ENCODE measurements at regions not wholly inside any gene's neighbourhood (a gene's known extent, or its start where the extent isn't known, plus 50 kb on each side); places are given as distances from the start of the nearest gene placed in this dataset.

DNA sequence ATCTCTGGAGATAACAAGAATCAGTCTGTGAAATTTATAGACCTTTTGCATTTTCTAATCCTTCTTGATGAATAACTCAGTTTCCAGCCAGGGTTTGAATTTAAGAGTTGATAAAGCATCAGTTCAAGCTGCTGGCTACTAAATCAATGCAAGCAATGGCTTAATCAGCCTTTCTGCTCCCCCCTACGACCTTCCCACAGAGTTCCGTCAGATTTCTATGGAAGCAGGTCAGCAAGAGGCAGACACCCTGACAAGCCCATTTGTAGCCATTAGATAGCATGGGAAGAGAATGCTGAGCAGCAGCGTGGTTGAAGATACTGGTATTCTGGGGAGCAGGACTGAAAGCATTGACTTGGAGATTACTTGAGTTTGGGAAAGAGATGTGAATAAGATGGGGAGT, 868.1 kb downstream of the KCNJ2 start:
- Histone ChIP-seq H3K9me3 (ENCODE audit: control insufficient read depth in 1 of 2, low read length in 2 of 2) (no peaks in the 10 kb centered on the region), H3K27ac (ENCODE audit: low read length) (no peak overlapping the region), H3K4me3 (ENCODE audit: low read depth in 1 of 2, low read length in 2 of 2) (no peak overlapping the region), H3K36me3 (ENCODE audit: control insufficient read depth in 1 of 2, insufficient read depth in 2 of 2, low read length in 2 of 2) (no peaks in the 10 kb centered on the region), H3K27me3 (ENCODE audit: low read depth, low read length) (no peaks in the 10 kb centered on the region), H3K4me1 (ENCODE audit: control insufficient read depth in 1 of 2, insufficient read depth in 2 of 2, low read length in 2 of 2) (no peaks in the 10 kb centered on the region)

DNA sequence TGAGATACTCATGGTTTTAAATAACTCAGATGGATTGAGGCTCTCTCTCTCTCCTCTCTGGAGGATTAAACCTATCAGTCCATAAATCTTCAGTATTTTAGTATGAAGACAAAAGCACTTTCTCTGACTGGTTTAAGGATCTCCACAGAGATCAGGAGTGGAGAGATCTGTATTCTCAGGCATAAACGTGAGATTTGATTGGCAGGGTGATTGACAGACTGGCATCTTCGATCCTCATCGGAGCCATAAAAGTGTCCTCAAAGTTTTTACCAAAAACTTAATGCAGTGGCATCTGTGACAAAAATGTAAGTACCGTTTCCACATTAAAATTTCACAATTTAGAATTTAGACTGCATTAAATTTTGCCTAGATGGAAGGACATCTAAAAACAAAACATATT, 870.1 kb downstream of the KCNJ2 start:
- Histone ChIP-seq H3K4me3 (ENCODE audit: low read depth in 1 of 2, low read length in 2 of 2) (no peak overlapping the region), H3K9me3 (ENCODE audit: control insufficient read depth in 1 of 2, low read length in 2 of 2) (no peaks in the 10 kb centered on the region), H3K27ac (ENCODE audit: low read length) (no peak overlapping the region), H3K4me1 (ENCODE audit: control insufficient read depth in 1 of 2, insufficient read depth in 2 of 2, low read length in 2 of 2) (no peaks in the 10 kb centered on the region), H3K36me3 (ENCODE audit: control insufficient read depth in 1 of 2, insufficient read depth in 2 of 2, low read length in 2 of 2) (no peaks in the 10 kb centered on the region), H3K27me3 (ENCODE audit: low read depth, low read length) (no peaks in the 10 kb centered on the region)

DNA sequence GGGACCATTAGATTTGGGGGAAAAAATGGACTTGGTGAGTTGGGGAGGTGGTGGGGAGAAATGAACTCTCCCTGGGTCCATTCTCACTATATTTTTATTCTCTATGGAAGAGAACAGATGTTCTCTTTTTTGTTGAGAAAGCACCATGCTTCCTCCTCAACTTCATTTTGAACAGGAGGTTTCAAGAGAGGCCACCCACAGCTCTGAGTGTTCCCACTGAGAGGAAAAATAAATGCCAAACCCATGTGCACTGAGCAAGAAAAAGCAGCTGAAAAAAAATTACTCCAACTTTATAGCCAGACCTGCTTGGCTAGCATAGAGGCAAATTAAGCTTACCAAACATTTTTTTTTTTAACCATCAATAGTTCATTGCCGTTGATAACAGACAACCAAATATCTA, 883.6 kb downstream of the KCNJ2 start:
- H3K36me3 ChIP-seq (ENCODE audit: control insufficient read depth in 1 of 2, insufficient read depth in 2 of 2, low read length in 2 of 2), result no peaks in the 10 kb centered on the region
- peaks cover 0 to 3% of the 10 kb centered on the region in 2 donors for H3K9me3 ChIP-seq (ENCODE audit: control insufficient read depth in 1 of 2, low read length in 2 of 2)
- no peaks in the 10 kb centered on the region for H3K4me1 ChIP-seq (ENCODE audit: control insufficient read depth in 1 of 2, insufficient read depth in 2 of 2, low read length in 2 of 2)
- H3K4me3 ChIP-seq (ENCODE audit: low read depth in 1 of 2, low read length in 2 of 2), result no peak overlapping the region
- H3K27ac ChIP-seq (ENCODE audit: low read length), result no peak overlapping the region
- no peaks in the 10 kb centered on the region for H3K27me3 ChIP-seq (ENCODE audit: low read depth, low read length)

DNA sequence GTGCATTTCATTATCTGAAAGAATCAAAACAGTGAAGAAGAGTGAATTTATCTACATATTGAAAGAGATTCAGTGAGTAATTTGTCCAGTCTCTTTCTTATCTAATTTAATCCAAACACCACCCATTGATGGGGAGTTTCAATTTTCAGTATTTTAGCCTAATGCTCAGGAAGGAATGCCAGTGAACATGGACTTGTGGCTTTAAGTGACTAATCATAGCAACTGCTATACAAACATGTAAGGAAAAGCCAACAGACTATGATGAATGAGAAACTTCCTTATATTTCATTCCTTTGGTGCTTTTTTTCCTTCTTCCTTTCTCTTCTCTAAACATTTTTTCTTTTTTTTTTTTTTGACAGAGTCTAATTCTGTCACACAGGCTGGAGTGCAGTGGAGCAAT, 885.8 kb downstream of the KCNJ2 start:
- H3K9me3 ChIP-seq (ENCODE audit: control insufficient read depth in 1 of 2, low read length in 2 of 2), result peaks cover 0 to 3% of the 10 kb centered on the region in 2 donors
- H3K27ac ChIP-seq (ENCODE audit: low read length), result no peak overlapping the region
- H3K4me3 ChIP-seq (ENCODE audit: low read depth in 1 of 2, low read length in 2 of 2), result no peak overlapping the region
- H3K36me3 ChIP-seq (ENCODE audit: control insufficient read depth in 1 of 2, insufficient read depth in 2 of 2, low read length in 2 of 2), result no peaks in the 10 kb centered on the region
- no peaks in the 10 kb centered on the region for H3K27me3 ChIP-seq (ENCODE audit: low read depth, low read length)
- H3K4me1 ChIP-seq (ENCODE audit: control insufficient read depth in 1 of 2, insufficient read depth in 2 of 2, low read length in 2 of 2), result no peaks in the 10 kb centered on the region

DNA sequence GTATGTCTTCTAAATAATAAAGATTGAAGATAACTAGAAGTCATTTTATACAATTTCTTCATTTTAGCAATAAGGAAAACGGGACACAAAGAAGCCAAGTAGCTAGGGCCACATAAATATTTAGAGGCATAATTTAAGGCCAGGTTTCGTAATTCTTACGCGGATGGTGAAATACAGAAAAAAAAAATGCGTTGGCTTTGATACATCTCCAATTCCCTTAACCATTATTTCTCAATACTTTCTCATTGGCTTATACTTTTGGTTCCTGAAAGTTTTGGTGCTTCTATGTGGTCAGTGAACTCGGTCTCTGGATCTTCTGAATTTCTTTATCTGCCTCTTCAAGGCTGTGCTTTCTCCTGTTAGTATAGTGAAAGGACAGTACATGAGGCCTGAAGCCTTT, 888.1 kb downstream of the KCNJ2 start:
- Histone ChIP-seq H3K9me3 (ENCODE audit: control insufficient read depth in 1 of 2, low read length in 2 of 2) (peaks cover 0 to 3% of the 10 kb centered on the region in 2 donors), H3K4me1 (ENCODE audit: control insufficient read depth in 1 of 2, insufficient read depth in 2 of 2, low read length in 2 of 2) (no peaks in the 10 kb centered on the region), H3K36me3 (ENCODE audit: control insufficient read depth in 1 of 2, insufficient read depth in 2 of 2, low read length in 2 of 2) (no peaks in the 10 kb centered on the region), H3K27me3 (ENCODE audit: low read depth, low read length) (no peaks in the 10 kb centered on the region), H3K27ac (ENCODE audit: low read length) (no peak overlapping the region), H3K4me3 (ENCODE audit: low read depth in 1 of 2, low read length in 2 of 2) (no peak overlapping the region)

DNA sequence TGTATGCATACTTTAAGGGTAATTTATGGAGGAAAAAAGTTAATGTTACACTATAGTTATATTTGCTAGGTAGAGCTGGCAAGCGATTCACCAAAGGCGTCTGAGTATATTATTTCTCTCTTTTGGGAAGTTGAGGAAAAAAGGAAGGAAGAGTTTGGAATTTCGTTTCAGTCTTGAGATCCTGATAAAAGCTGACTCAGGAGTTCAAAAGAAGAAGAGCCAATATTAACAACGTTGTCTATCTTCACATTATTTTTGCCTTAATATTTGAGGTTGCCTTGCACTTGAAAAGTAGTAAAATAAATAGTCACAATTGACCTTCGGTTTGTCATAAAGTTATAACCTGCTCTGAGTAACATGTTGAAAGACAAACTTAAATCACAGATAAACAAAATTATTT, 888.6 kb downstream of the KCNJ2 start:
- Histone ChIP-seq H3K27me3 (ENCODE audit: low read depth, low read length) (no peaks in the 10 kb centered on the region), H3K36me3 (ENCODE audit: control insufficient read depth in 1 of 2, insufficient read depth in 2 of 2, low read length in 2 of 2) (no peaks in the 10 kb centered on the region), H3K4me3 (ENCODE audit: low read depth in 1 of 2, low read length in 2 of 2) (no peak overlapping the region), H3K27ac (ENCODE audit: low read length) (no peak overlapping the region), H3K9me3 (ENCODE audit: control insufficient read depth in 1 of 2, low read length in 2 of 2) (peaks cover 0 to 3% of the 10 kb centered on the region in 2 donors), H3K4me1 (ENCODE audit: control insufficient read depth in 1 of 2, insufficient read depth in 2 of 2, low read length in 2 of 2) (no peaks in the 10 kb centered on the region)

DNA sequence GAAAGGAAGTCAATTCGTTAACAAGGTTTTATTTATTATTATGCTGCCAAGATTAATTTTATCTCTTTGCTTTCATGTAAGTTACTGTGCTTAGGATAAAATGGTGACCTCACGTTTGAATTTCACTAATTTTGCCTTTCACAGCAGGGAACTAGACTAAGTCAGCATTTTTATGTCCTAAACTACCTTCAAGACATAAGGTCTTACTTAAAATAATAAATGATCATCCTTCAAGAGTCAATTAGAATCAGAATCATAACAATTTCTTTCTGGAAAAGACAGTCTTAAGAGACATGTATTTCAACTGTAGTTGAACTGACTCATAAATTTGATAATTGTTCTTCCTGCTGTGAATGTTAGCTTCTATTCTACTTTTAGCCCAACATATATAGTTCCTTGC, 893.8 kb downstream of the KCNJ2 start:
- no peaks in the 10 kb centered on the region for H3K9me3 ChIP-seq (ENCODE audit: control insufficient read depth in 1 of 2, low read length in 2 of 2)
- H3K27ac ChIP-seq (ENCODE audit: low read length), result no peak overlapping the region
- H3K27me3 ChIP-seq (ENCODE audit: low read depth, low read length), result no peaks in the 10 kb centered on the region
- no peaks in the 10 kb centered on the region for H3K36me3 ChIP-seq (ENCODE audit: control insufficient read depth in 1 of 2, insufficient read depth in 2 of 2, low read length in 2 of 2)
- no peak overlapping the region for H3K4me3 ChIP-seq (ENCODE audit: low read depth in 1 of 2, low read length in 2 of 2)
- H3K4me1 ChIP-seq (ENCODE audit: control insufficient read depth in 1 of 2, insufficient read depth in 2 of 2, low read length in 2 of 2), result no peaks in the 10 kb centered on the region

DNA sequence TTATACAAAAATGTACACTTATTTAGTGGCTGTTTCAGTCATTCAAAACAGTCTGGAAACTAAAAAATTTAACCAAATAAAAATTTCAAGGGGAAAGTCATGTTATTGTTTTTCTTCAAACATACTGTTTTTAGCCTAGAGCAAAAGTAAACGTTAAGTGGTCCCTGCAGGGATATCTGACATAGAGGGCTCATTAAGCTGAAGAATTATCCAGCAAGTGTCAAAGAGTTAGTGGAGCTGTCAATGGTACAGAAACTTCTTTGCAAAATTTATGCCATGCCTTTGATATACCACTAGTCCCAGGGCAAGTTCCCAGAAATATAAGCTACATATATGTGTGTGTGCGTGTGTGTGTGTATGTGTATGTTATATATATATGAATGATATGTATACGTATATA, 894.2 kb downstream of the KCNJ2 start:
- Histone ChIP-seq H3K4me3 (ENCODE audit: low read depth in 1 of 2, low read length in 2 of 2) (no peak overlapping the region), H3K27me3 (ENCODE audit: low read depth, low read length) (no peaks in the 10 kb centered on the region), H3K9me3 (ENCODE audit: control insufficient read depth in 1 of 2, low read length in 2 of 2) (no peaks in the 10 kb centered on the region), H3K4me1 (ENCODE audit: control insufficient read depth in 1 of 2, insufficient read depth in 2 of 2, low read length in 2 of 2) (no peaks in the 10 kb centered on the region), H3K36me3 (ENCODE audit: control insufficient read depth in 1 of 2, insufficient read depth in 2 of 2, low read length in 2 of 2) (no peaks in the 10 kb centered on the region), H3K27ac (ENCODE audit: low read length) (no peak overlapping the region)

DNA sequence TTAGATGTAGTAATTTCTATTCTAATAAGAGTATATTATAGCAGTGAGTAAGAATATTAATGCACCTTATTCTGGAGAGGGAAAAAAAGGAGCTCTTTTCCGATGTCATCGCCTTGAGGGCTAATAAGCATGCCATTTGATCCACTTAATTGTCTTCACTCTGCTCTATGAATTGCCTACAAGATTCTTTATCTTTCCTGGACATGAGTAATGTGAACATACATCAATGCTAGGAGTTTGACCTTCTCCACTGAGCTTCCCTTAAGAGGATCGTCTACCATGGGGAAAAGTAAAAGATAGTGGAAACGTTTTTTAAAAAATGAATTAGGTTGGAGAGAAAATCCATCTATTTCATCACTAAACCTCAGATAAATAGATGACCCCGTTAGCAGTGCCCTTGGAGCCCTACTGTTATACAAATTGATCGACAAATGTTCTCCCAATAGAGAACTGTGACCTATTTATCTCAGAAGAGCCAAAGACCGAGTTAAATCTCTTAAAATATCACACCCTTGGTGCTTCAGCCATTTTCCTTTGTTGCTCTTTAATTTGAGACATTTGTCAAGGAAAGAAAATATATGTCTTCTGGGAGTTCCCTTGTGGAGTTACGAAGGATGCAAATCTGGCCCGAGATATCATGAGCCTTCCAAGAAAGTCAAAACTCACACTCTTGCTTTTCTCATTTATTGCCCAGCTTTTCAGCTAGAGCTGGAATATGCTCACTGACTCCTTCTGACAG, 898.5 kb downstream of the KCNJ2 start:
- Histone ChIP-seq H3K4me3 (ENCODE audit: low read depth in 1 of 2, low read length in 2 of 2) (no peak overlapping the region), H3K9me3 (ENCODE audit: control insufficient read depth in 1 of 2, low read length in 2 of 2) (no peaks in the 10 kb centered on the region), H3K27ac (ENCODE audit: low read length) (no peak overlapping the region), H3K27me3 (ENCODE audit: low read depth, low read length) (no peaks in the 10 kb centered on the region), H3K4me1 (ENCODE audit: control insufficient read depth in 1 of 2, insufficient read depth in 2 of 2, low read length in 2 of 2) (no peaks in the 10 kb centered on the region), H3K36me3 (ENCODE audit: control insufficient read depth in 1 of 2, insufficient read depth in 2 of 2, low read length in 2 of 2) (no peaks in the 10 kb centered on the region)

DNA sequence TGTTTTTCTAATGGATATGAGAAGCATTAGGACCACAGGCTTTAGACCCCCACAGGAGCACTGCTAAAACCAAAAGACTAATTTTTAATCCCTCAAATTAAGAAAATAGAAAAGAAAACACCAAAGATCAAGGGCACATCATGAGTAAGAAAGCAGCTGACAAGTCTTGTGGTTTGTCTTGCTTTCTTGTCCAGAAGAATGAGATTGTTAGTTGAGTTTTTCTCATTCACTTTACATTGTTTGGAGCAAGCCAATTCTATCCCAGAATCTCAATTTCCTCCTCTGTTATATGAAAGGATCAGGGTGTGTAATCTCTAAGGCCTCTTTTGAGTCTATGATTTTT, 899.0 kb downstream of the KCNJ2 start:
- Histone ChIP-seq H3K4me1 (ENCODE audit: control insufficient read depth in 1 of 2, insufficient read depth in 2 of 2, low read length in 2 of 2) (no peaks in the 10 kb centered on the region), H3K4me3 (ENCODE audit: low read depth in 1 of 2, low read length in 2 of 2) (no peak overlapping the region), H3K36me3 (ENCODE audit: control insufficient read depth in 1 of 2, insufficient read depth in 2 of 2, low read length in 2 of 2) (no peaks in the 10 kb centered on the region), H3K9me3 (ENCODE audit: control insufficient read depth in 1 of 2, low read length in 2 of 2) (no peaks in the 10 kb centered on the region), H3K27me3 (ENCODE audit: low read depth, low read length) (no peaks in the 10 kb centered on the region), H3K27ac (ENCODE audit: low read length) (no peak overlapping the region)

DNA sequence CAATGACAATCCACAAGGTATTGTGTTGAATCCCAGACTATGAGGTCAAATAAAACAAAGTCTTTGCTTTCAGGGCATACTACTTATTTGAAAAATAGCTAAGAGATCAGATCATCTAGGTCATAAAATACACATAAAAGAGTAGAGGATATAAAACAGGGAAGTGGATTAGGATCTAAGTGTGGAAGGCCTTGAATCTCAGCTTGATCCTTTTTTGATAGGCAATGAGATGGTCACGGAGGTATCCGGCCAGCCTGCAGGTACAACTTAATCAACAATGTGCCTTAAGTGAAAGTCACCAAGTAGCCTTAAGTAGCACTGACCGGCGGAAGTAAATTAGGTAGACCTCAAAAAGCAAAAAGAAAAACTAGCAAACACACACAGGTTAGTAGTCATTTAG, 901.7 kb downstream of the KCNJ2 start:
- Histone ChIP-seq H3K4me1 (ENCODE audit: control insufficient read depth in 1 of 2, insufficient read depth in 2 of 2, low read length in 2 of 2) (no peaks in the 10 kb centered on the region), H3K4me3 (ENCODE audit: low read depth in 1 of 2, low read length in 2 of 2) (no peak overlapping the region), H3K27me3 (ENCODE audit: low read depth, low read length) (no peaks in the 10 kb centered on the region)

DNA sequence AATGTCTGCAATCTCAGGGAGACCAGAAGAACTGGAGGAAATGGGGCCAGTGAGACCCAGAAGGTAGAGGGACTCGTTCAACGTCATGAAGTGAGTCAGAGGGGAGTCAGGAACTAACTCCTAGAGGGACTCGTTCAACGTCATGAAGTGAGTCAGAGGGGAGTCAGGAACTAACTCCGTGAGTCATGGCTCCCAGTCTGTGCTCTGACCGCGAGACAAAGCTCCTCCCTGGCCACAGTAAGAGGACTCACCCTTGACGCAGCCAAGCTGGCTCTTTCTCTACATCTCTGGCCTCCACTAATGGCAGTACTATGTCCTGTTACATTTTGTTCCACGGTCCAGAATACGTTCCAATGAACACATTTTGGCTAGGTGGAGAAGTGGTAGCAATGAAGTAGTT, 902.5 kb downstream of the KCNJ2 start:
- no peaks in the 10 kb centered on the region for H3K4me1 ChIP-seq (ENCODE audit: control insufficient read depth in 1 of 2, insufficient read depth in 2 of 2, low read length in 2 of 2)
- no peak overlapping the region for H3K27ac ChIP-seq (ENCODE audit: low read length)
- H3K4me3 ChIP-seq (ENCODE audit: low read depth in 1 of 2, low read length in 2 of 2), result no peak overlapping the region
- H3K36me3 ChIP-seq (ENCODE audit: control insufficient read depth in 1 of 2, insufficient read depth in 2 of 2, low read length in 2 of 2), result no peaks in the 10 kb centered on the region
- H3K9me3 ChIP-seq (ENCODE audit: control insufficient read depth in 1 of 2, low read length in 2 of 2), result no peaks in the 10 kb centered on the region
- H3K27me3 ChIP-seq (ENCODE audit: low read depth, low read length), result no peaks in the 10 kb centered on the region

More for the DNA sequence above, 901.7 kb downstream of the KCNJ2 start:
- Histone ChIP-seq H3K27ac (ENCODE audit: low read length) (no peak overlapping the region), H3K9me3 (ENCODE audit: control insufficient read depth in 1 of 2, low read length in 2 of 2) (no peaks in the 10 kb centered on the region), H3K36me3 (ENCODE audit: control insufficient read depth in 1 of 2, insufficient read depth in 2 of 2, low read length in 2 of 2) (no peaks in the 10 kb centered on the region)
